ENCODE measurements at regions not wholly inside any gene's neighbourhood (a gene's known extent, or its start where the extent isn't known, plus 50 kb on each side); places are given as distances from the start of the nearest gene placed in this dataset.

DNA sequence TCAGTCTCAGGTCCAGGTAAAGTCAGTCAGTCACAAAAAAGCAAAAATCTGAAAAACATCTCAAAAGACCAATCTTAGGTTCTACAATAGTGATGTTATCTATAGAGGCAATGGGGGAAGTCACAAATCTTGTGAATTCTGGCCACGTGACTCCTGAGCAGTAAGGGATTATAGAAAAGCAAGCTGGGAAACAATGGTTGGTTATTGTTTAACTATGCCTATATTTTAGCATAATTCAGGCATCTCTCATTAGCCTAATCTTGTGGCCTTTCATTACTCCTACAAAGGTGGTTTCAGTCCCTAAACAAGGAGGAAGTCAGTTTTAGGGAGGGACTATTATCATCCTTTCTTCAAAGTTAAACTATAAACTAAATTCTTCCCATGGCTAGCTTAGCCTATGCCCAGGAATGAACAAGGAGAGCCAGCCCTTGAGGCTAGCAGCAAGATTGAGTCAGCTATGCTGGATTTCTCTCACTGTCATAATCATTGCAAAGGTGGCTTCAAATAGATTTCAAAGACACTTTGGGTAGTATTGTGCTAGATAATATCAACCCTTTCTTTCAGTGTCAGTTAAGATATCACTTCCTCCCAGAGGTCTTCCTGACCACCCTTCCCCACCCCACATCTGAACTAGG is 56.4 kb upstream of the ITGA6 start:
- no peak for DNase-seq

DNA sequence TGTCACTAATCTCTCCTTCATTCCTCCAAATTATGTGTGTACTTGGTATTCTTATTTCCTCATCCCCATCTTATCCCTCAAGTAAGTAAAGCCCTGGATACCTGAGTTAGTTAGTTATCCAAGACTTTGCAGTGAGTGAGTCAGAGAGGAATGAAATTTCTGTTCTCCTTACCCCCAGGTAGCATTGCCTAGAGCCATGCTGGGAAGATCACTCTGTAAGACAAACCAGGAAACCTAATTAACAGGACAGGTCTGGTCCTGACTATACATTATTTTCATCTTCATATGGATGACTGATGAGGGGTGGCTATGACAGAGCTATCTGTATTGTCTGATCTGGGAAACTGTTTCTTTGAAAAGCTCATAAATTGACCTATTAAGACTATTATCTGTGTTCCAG is 55.0 kb upstream of the ITGA6 start:
- no peak for DNase-seq

DNA sequence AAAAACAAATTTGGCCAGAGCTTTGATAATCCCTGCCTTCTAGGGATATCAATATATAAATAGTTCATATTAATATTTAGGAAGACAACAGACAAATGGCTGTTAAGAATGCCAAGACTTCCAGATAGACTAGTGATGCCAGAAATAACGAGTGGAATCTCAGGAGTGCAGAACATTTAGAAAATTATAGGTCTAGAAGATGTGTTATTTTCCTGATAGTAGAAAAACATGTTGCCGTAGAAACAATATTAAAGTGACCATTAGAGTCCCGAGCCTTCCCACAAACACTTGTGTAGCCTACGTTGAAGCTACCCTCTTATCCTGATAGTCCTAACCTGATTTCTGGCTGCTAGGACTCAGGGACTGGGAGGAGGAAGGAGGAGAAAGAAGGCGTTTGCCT is 54.3 kb upstream of the ITGA6 start:
- no peak for DNase-seq

DNA sequence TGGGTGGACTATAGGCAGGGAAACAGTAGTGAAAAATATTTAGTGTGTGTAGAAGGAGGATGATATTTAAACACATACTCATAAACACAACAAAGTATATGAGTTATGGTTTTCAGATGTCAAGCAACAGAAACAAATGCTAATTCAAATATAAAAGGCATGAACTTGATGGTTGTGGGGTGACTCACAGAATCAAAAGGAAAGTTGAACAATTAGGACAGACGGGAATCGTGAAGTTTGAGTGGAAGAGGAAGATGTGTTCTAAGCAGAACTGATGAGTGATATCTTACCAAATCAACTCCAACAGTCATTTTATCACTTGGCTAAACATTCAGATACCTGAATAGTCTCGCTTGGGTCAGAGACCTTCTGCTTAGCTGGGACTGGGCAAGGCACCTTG is 53.6 kb upstream of the ITGA6 start:
- DNase-seq = no peak

DNA sequence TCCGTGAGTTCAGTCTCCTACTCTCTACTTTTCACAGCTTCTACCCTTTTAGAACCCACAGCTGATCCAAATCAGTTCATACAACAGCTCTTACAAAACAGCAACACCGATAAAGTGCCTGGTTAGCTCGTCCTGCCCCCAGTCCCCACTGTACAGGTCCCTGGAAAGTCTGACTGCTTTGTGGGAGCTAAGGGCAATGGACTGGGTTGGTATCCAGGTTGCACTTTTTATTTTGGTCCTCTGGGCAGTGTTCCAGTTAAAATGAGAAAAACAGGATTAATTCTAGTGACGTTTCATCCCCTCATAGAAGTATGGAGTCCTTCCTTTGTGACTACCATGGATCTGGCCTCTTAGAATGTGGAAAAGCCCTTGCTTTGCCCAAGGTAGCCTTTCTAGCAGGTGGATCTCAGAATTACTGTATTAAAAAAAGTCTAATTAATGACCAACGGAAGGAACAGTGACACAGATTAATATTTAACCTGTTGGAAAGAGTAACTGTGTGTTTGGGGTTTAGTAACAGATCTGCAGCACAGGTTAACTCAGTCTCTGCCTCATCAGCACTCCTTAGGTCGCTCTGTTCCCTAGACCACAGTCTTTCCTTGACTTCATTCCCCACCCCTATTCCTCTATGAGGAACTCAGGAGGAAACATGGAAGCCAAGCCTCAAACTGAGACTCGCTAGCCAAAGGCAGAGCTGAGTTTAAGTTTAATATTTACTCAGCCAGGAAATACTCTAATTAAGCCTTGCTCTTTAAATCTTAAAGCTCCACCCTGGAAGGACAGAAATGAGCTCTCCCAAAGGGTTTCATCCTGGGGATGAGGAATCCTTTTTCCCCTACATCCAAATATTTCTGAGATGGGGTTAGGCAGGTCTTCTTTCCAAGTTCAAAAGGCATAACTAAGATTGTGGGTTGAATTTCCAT is 52.8 kb upstream of the ITGA6 start:
- no peak for DNase-seq

DNA sequence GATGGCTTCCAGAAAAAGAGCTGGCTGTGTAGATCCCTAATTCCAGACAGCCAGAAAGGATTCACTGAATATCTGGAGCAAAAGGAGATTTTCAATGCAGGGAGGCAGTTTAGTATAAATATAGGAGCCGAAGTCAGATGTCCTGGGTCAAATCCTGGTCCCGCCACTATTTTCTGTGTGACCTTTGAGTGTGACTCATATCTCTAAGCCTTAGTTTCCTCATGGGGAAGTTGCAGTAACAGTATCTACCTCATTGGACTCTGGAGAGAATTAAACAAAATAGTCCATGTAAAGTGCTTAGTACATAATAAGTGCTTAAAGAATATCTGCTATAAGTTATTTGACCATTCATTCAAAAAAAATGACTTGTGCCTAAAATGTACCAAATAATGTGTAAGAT is 52.1 kb upstream of the ITGA6 start:
- no peak for DNase-seq

DNA sequence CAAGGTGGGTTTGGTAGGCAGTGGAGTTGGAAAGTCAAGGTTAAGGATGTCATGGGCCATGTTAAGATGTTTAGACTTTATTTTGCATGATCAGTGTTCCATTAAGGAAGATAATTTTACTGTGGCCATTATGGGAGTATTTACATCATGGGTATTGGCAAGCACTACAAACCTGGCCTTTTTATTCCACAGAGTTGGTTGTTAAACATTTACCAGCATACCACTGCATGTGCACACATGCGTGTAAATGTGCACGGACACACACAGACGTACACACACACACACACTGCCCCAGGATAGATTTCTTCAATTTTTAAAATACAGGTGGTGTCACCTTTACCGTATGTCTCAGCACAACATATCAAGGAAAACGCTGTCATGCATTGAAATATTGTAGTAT is 51.4 kb upstream of the ITGA6 start:
- no peak for DNase-seq

DNA sequence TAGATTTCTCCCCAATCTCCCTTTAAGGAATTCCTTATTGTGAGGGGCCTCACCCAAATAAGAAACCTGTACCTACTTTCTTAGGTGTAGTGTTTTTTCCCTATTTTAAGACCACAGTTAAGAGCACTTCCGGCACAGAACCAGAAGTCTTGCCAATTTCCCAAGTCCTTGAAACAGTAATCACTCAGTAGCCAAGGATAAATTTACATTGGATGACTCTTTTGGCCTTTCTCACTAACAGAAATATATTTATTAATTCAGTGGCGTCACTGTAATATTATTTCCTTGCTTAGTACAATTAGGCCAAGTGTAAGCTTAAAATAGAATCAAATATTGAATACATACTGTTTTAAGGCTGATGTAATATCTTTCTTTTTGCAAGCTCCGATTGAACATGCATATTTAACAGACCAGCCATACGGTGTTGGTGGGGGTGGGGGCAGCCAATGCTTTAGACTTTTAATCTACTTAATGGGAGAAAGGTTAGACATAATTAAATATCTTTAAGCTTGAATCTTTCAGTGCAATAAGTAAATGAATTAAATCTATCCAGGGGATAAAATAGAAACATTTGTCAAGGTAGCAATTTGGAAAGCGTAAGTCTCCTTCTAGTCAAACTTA is 50.8 kb upstream of the ITGA6 start:
- DNase-seq = no peak

DNA sequence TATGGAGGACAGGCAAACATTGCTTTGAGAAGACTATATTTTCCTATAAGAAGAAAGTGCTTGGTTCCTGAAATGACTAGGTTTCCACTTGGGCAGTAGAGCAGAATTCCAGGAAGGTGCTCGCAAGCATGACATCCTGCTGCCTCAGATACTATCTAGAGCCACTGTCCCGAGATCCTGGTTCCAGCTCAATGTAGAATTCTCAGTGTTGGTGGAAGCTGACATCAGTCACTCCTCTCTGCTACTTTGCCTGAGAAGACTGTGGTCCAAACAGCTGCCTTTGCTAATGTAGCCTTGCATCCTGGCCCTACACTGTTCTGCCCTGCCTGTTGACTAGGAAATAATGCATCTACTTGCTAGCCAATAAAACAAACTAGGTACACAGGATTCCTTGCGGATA is 50.0 kb upstream of the ITGA6 start:
- DNase-seq = no peak

All from hippocampal formation (tissue), 2 donors.